SK-N-SH (cell line): ENCODE measurements at regions not wholly inside any gene's neighbourhood (a gene's known extent, or its start where the extent isn't known, plus 50 kb on each side); places are given as distances from the start of the nearest gene placed in this dataset.

Experiments used
- CTCF ChIA-PET: fragments of 300-600, 350-600 bp; formaldehyde crosslinking; extraction: SDS; loops from one replicate; lab custom pipeline; 2021; lab: Yijun Ruan, JAX
- POLR2A ChIA-PET: fragments of 350-600 bp; sonication (Branson Sonifier 250); formaldehyde crosslinking; extraction: SDS; loops from one replicate; lab custom pipeline; 2020; ENCODE audit warnings: antibody characterized with exemption, inconsistent platforms; lab: Yijun Ruan, JAX
- DNase-seq: peaks from one replicate; pipeline ENCODE4 v3.0.0; 2012
- H2AFZ ChIP-seq: fragments of 200-600 bp; sonication (generic); 2 replicates; pipeline ENCODE4 v1.8.1; 2016; ENCODE audit warnings: antibody characterized with exemption, mild to moderate bottlenecking, low read depth
- H3F3A ChIP-seq: fragments of 200-600 bp; sonication (generic); replicated peaks from 2 replicates; pipeline ENCODE3; 2016; ENCODE audit warnings: antibody characterized with exemption, mild to moderate bottlenecking; ENCODE audit not compliant: insufficient read depth
- H3K27ac ChIP-seq, 2 experiments: fragments of 200-500 bp in 1 of 2; fragments of 200-600 bp in 1 of 2; sonication (Bioruptor generic) in 1 of 2; sonication (generic), shearing (Covaris generic) in 1 of 2; 2 replicates each; pipeline versions ENCODE4 v1.5.1 to v1.6.1; 2014 to 2016; ENCODE audit warnings: low read depth in 2 of 2, inconsistent platforms in 1 of 2, low read length in 1 of 2, mild to moderate bottlenecking in 1 of 2, mixed read lengths in 1 of 2
- H3K27me3 ChIP-seq: fragments of 200-600 bp; sonication (generic), shearing (Covaris generic); 2 replicates; pipeline ENCODE4 v1.6.1; 2016; ENCODE audit warnings: mixed run types; ENCODE audit not compliant: insufficient read depth
- H3K36me3 ChIP-seq, 2 experiments: fragments of 200-500 bp in 1 of 2; fragments of 200-600 bp in 1 of 2; sonication (Bioruptor generic) in 1 of 2; sonication (generic) in 1 of 2; replicated peaks in 1 of 2; 2 replicates each; pipeline versions ENCODE3 to v1.5.1; 2014 to 2016; ENCODE audit warnings: low read length in 1 of 2, mild to moderate bottlenecking in 1 of 2; ENCODE audit not compliant: insufficient read depth in 2 of 2, control insufficient read depth in 1 of 2
- H3K4me1 ChIP-seq, 2 experiments: fragments of 200-500 bp in 1 of 2; fragments of 200-600 bp in 1 of 2; sonication (Bioruptor generic) in 1 of 2; sonication (generic), shearing (Covaris generic) in 1 of 2; 2 replicates each; pipeline versions ENCODE4 v1.5.1 to v1.6.1; 2014 to 2016; ENCODE audit warnings: low read depth in 1 of 2, low read length in 1 of 2, mixed run types in 1 of 2; ENCODE audit not compliant: insufficient read depth in 2 of 2, control insufficient read depth in 1 of 2
- H3K4me2 ChIP-seq: fragments of 200-600 bp; sonication (generic), shearing (Covaris generic); 2 replicates; pipeline ENCODE4 v1.6.1; 2017; ENCODE audit warnings: mixed run types
- H3K4me3 ChIP-seq, 2 experiments: fragments of 200-500 bp in 1 of 2; fragments of 200-600 bp in 1 of 2; sonication (Bioruptor generic) in 1 of 2; sonication (generic), shearing (Covaris generic) in 1 of 2; 2 replicates each; pipeline versions ENCODE4 v1.5.1 to v1.8.1; 2014 to 2016; ENCODE audit warnings: low read depth in 2 of 2, inconsistent platforms in 1 of 2, low read length in 1 of 2, mild to moderate bottlenecking in 1 of 2, mixed read lengths in 1 of 2, moderate library complexity in 1 of 2
- H3K79me2 ChIP-seq: fragments of 200-600 bp; sonication (generic); 2 replicates; pipeline ENCODE4 v1.8.1; 2017; ENCODE audit warnings: mild to moderate bottlenecking; ENCODE audit not compliant: insufficient read depth
- H3K9ac ChIP-seq: fragments of 200-600 bp; sonication (generic); 2 replicates; pipeline ENCODE4 v1.6.1; 2017; ENCODE audit warnings: mixed run types
- H3K9me2 ChIP-seq: fragments of 200-600 bp; sonication (generic); 2 replicates; pipeline ENCODE4 v1.6.1; 2017; ENCODE audit warnings: mixed run types
- H3K9me3 ChIP-seq: fragments of 200-600 bp; sonication (generic); 2 replicates; pipeline ENCODE4 v1.6.1; 2017; ENCODE audit warnings: mixed run types, mild to moderate bottlenecking, moderate library complexity
- H4K20me1 ChIP-seq: fragments of 200-600 bp; sonication (generic); 2 replicates; pipeline ENCODE4 v1.6.1; 2017; ENCODE audit warnings: mild to moderate bottlenecking, mixed run types; ENCODE audit not compliant: insufficient read depth
- CHD2 ChIP-seq: fragments of 150-350 bp; IDR thresholded peaks from 2 replicates; pipeline ENCODE4 v1.6.1; 2018; ENCODE audit warnings: low read length; ENCODE audit not compliant: partially characterized antibody
- ELF1 ChIP-seq: IDR thresholded peaks from 2 replicates; pipeline ENCODE4 v1.4.0; 2012
- EP300 ChIP-seq, 2 experiments: IDR thresholded peaks; 2 replicates each; pipeline versions ENCODE4 v1.4.0 to v1.6.1; 2012; ENCODE audit warnings: borderline replicate concordance in 1 of 2, low read depth in 1 of 2, low read length in 1 of 2
- EZH2phosphoT487 ChIP-seq: fragments of 200-600 bp; sonication (generic); IDR thresholded peaks from 2 replicates; pipeline ENCODE4 v1.6.1; 2017; ENCODE audit warnings: low read depth, mixed run types, mild to moderate bottlenecking, antibody characterized with exemption, moderate library complexity, borderline replicate concordance
- FOSL2 ChIP-seq: IDR thresholded peaks from 2 replicates; pipeline ENCODE4 v1.4.0; 2012; ENCODE audit warnings: low read depth, mild to moderate bottlenecking, moderate library complexity, borderline replicate concordance
- FOXJ3 ChIP-seq: sonication (generic); formaldehyde crosslinking; IDR thresholded peaks from 2 replicates; pipeline ENCODE4 v1.5.1; 2020; ENCODE audit warnings: mild to moderate bottlenecking, missing genetic modification reagents
- FOXM1 ChIP-seq: IDR thresholded peaks from 2 replicates; pipeline ENCODE4 v1.4.0; 2012; ENCODE audit warnings: low read depth, mild to moderate bottlenecking
- GATA2 ChIP-seq: sonication (generic); formaldehyde crosslinking; IDR thresholded peaks from 2 replicates; pipeline ENCODE4 v1.5.0; 2020; ENCODE audit warnings: mild to moderate bottlenecking, missing genetic modification reagents
- JUND ChIP-seq: IDR thresholded peaks from 2 replicates; pipeline ENCODE4 v1.4.0; 2012
- MEF2A ChIP-seq: IDR thresholded peaks from 2 replicates; pipeline ENCODE4 v1.4.0; 2012; ENCODE audit warnings: low read depth, borderline replicate concordance
- MXI1 ChIP-seq: IDR thresholded peaks from 2 replicates; pipeline ENCODE4 v1.6.1; 2012; ENCODE audit warnings: mild to moderate bottlenecking, low read depth, low read length, improper control_type of control experiment
- NFIC ChIP-seq: IDR thresholded peaks from 2 replicates; pipeline ENCODE4 v1.4.0; 2012; ENCODE audit warnings: borderline replicate concordance
- NRF1 ChIP-seq: IDR thresholded peaks from 2 replicates; pipeline ENCODE4 v1.6.1; 2012; ENCODE audit warnings: low read depth, mild to moderate bottlenecking, low read length
- PBX3 ChIP-seq: IDR thresholded peaks from 2 replicates; pipeline ENCODE4; 2012
- POLR2AphosphoS5 ChIP-seq: IDR thresholded peaks from 2 replicates; pipeline ENCODE4 v1.6.1; 2012; ENCODE audit warnings: low read depth, low read length
- RAD21 ChIP-seq: IDR thresholded peaks from 2 replicates; pipeline ENCODE4 v1.6.1; 2012; ENCODE audit warnings: mild to moderate bottlenecking, low read length
- RCOR1 ChIP-seq: fragments of 150-350 bp; IDR thresholded peaks from 2 replicates; pipeline ENCODE4 v1.6.1; 2017; ENCODE audit warnings: antibody characterized with exemption, low read length
- RFX5 ChIP-seq: IDR thresholded peaks from 2 replicates; pipeline ENCODE4 v1.6.1; 2012; ENCODE audit warnings: mild to moderate bottlenecking, improper control_type of control experiment, low read length
- SIN3A ChIP-seq: IDR thresholded peaks from 2 replicates; pipeline ENCODE4 v1.6.1; 2012; ENCODE audit warnings: low read depth, mild to moderate bottlenecking, low read length, moderate library complexity, borderline replicate concordance
- SMC3 ChIP-seq: IDR thresholded peaks from 2 replicates; pipeline ENCODE4 v1.6.1; 2012; ENCODE audit warnings: low read depth, low read length, improper control_type of control experiment
- TAF1 ChIP-seq: IDR thresholded peaks from 2 replicates; pipeline ENCODE4 v1.6.1; 2012; ENCODE audit warnings: low read depth, mild to moderate bottlenecking, low read length, moderate library complexity, borderline replicate concordance
- TCF12 ChIP-seq: IDR thresholded peaks from 2 replicates; pipeline ENCODE4 v1.4.0; 2012
- TEAD4 ChIP-seq: IDR thresholded peaks from 2 replicates; pipeline ENCODE4 v1.4.0; 2012; ENCODE audit warnings: mild to moderate bottlenecking, borderline replicate concordance; ENCODE audit not compliant: insufficient read depth
- USF2 ChIP-seq: fragments of 150-350 bp; IDR thresholded peaks from 2 replicates; pipeline ENCODE4 v1.6.1; 2017; ENCODE audit warnings: antibody characterized with exemption, low read length, low read depth, borderline replicate concordance
- ZBTB33 ChIP-seq: IDR thresholded peaks from 2 replicates; pipeline ENCODE4 v1.4.0; 2012; ENCODE audit warnings: low read depth, borderline replicate concordance
- WGBS: methylation state at CpG from one replicate; pipeline ENCODE4 v1.1.6; 2017; ENCODE audit warnings: low lambda C conversion rate; 5-methylcytosine and 5-hydroxymethylcytosine counted together
- TF ChIP-seq, protein P1 (sequence below): IDR thresholded peaks from 2 replicates; pipeline ENCODE4 v1.4.0; 2012; ENCODE audit warnings: low read depth, borderline replicate concordance
- TF ChIP-seq, protein P2 (sequence below): IDR thresholded peaks from 2 replicates; pipeline ENCODE4 v1.4.0; 2012; ENCODE audit warnings: low read depth
- TF ChIP-seq, protein P3 (sequence below): fragments of 150-350 bp; IDR thresholded peaks from 2 replicates; pipeline ENCODE4 v1.6.1; 2016; ENCODE audit warnings: mild to moderate bottlenecking, low read depth, low read length

- Histone ChIP-seq H2AFZ (peak overlapping the region; percentile 78), H3K27ac (peak overlapping the region; percentile 93 to 100), H3F3A (peaks cover 23% of the 10 kb centered on the region), H3K4me3 (peak overlapping the region; percentile 52 to 69), H3K36me3 (no peaks in the 10 kb centered on the region), H3K9ac (peak overlapping the region; percentile 95), H3K9me3 (no peaks in the 10 kb centered on the region), H3K79me2 (no peaks in the 10 kb centered on the region), H3K27me3 (no peaks in the 10 kb centered on the region), H3K4me1 (peaks cover 15 to 19% of the 10 kb centered on the region in 2 experiments; a peak in 2 of 4 replicates), H3K9me2 (no peaks in the 10 kb centered on the region), H4K20me1 (no peaks in the 10 kb centered on the region), H3K4me2 (peak overlapping the region; percentile 95)
- 0% methylated on average over 15 of the region's 31 CpGs for WGBS
- ChIA-PET CTCF (interaction anchor here (0.7 to 2.3 kb wide), 12 partner anchors 14 to 121 kb away, joined by 3 to 14 read pairs (median 6); partner anchors contain the start of genes CDKN2AIPNL and JADE2), POLR2A (interaction anchor here (0.8 to 2.1 kb wide), 7 partner anchors 19 to 89 kb away, joined by 3 to 8 read pairs (median 3); partner anchors contain the start of gene CDKN2AIPNL)
- DNase-seq, result peak; percentile 95
- TF ChIP-seq EZH2phosphoT487, result no peak
- TF ChIP-seq FOXM1, result no peak
- TF ChIP-seq, protein P1, sequence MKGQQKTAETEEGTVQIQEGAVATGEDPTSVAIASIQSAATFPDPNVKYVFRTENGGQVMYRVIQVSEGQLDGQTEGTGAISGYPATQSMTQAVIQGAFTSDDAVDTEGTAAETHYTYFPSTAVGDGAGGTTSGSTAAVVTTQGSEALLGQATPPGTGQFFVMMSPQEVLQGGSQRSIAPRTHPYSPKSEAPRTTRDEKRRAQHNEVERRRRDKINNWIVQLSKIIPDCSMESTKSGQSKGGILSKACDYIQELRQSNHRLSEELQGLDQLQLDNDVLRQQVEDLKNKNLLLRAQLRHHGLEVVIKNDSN, result no peak
- TF ChIP-seq TAF1, result peak; percentile 65; the same call in 1 of the 2 replicates
- no peak for TF ChIP-seq CHD2
- TF ChIP-seq ELF1, result no peak
- TF ChIP-seq TEAD4, result 0 out of 2 replicates have a peak, but pooled peaks have one; percentile 8
- no peak for TF ChIP-seq PBX3
- TF ChIP-seq MXI1, result no peak
- TF ChIP-seq MEF2A, result no peak
- TF ChIP-seq NFIC, result peak; percentile 68
- no peak for TF ChIP-seq NRF1
- TF ChIP-seq RAD21, result peak; percentile 5; the same call in 1 of the 2 replicates
- TF ChIP-seq, protein P2, sequence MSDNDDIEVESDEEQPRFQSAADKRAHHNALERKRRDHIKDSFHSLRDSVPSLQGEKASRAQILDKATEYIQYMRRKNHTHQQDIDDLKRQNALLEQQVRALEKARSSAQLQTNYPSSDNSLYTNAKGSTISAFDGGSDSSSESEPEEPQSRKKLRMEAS, result 0 out of 2 replicates have a peak, but pooled peaks have one; percentile 25
- TF ChIP-seq RCOR1, result no peak
- TF ChIP-seq FOXJ3 (CRISPR knock-in tag), result no peak
- TF ChIP-seq RFX5, result no peak
- TF ChIP-seq SMC3, result no peak
- TF ChIP-seq JUND, result no peak
- TF ChIP-seq ZBTB33, result no peak
- TF ChIP-seq FOSL2, result peak; percentile 71; the same call in 1 of the 2 replicates
- TF ChIP-seq GATA2 (CRISPR knock-in tag), result peak; percentile 37; the same call in 1 of the 2 replicates
- peak in 1 of 2 experiments; percentile 35; a peak in 1 of 4 replicates for TF ChIP-seq EP300 (IDR thresholded peaks at IDR 0.05; ENCODE audit: borderline replicate concordance in 1 of 2, low read depth in 1 of 2, low read length in 1 of 2)
- no peak for TF ChIP-seq USF2
- TF ChIP-seq POLR2AphosphoS5, result peak; percentile 85
- TF ChIP-seq TCF12, result peak; percentile 28; the same call in 1 of the 2 replicates
- TF ChIP-seq SIN3A, result no peak
- TF ChIP-seq, protein P3, sequence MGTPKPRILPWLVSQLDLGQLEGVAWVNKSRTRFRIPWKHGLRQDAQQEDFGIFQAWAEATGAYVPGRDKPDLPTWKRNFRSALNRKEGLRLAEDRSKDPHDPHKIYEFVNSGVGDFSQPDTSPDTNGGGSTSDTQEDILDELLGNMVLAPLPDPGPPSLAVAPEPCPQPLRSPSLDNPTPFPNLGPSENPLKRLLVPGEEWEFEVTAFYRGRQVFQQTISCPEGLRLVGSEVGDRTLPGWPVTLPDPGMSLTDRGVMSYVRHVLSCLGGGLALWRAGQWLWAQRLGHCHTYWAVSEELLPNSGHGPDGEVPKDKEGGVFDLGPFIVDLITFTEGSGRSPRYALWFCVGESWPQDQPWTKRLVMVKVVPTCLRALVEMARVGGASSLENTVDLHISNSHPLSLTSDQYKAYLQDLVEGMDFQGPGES, result no peak
These were observed 54.1 kb upstream of the CDKN2AIPNL start for GRCh38 chr5:134465816-134466240.
